Neuronal stem cell (in vitro differentiated cells): ENCODE measurements at regions not wholly inside any gene's neighbourhood (a gene's known extent, or its start where the extent isn't known, plus 50 kb on each side); places are given as distances from the start of the nearest gene placed in this dataset.

Experiments
- DNase-seq: peaks from one replicate; pipeline ENCODE4 v3.0.0-alpha.2; 2013; ENCODE audit warnings: low spot score
- H2AFZ ChIP-seq: one replicate; pipeline ENCODE4 v1.6.1; 2013; ENCODE audit warnings: mild to moderate bottlenecking, low read length, inconsistent platforms
- H2AK5ac ChIP-seq: 2 replicates; pipeline ENCODE4 v1.6.1; 2013; ENCODE audit warnings: low read depth, mild to moderate bottlenecking, inconsistent platforms, low read length, moderate library complexity, mixed read lengths
- H2BK120ac ChIP-seq: 2 replicates; pipeline ENCODE4 v1.6.1; 2013; ENCODE audit warnings: low read depth, mild to moderate bottlenecking, inconsistent platforms, low read length, moderate library complexity, mixed read lengths
- H2BK12ac ChIP-seq: one replicate; pipeline ENCODE4 v1.6.1; 2013; ENCODE audit warnings: low read length, inconsistent platforms
- H2BK15ac ChIP-seq: 2 replicates; pipeline ENCODE4 v1.6.1; 2013; ENCODE audit warnings: mild to moderate bottlenecking, low read length, inconsistent platforms, mixed read lengths
- H2BK5ac ChIP-seq: one replicate; pipeline ENCODE4 v1.6.1; 2013; ENCODE audit warnings: inconsistent platforms, mild to moderate bottlenecking, low read length, moderate library complexity
- H3K14ac ChIP-seq: one replicate; pipeline ENCODE4 v1.6.1; 2013; ENCODE audit warnings: low read length, inconsistent platforms
- H3K18ac ChIP-seq: 2 replicates; pipeline ENCODE4 v1.6.1; 2013; ENCODE audit warnings: low read length, inconsistent platforms
- H3K23ac ChIP-seq: 2 replicates; pipeline ENCODE4 v1.6.1; 2013; ENCODE audit warnings: low read depth, mild to moderate bottlenecking, mixed read lengths, low read length, inconsistent platforms; ENCODE audit not compliant: poor library complexity
- H3K27ac ChIP-seq: replicated peaks from 3 replicates; pipeline ENCODE4 v1.5.1; 2013; ENCODE audit warnings: low read length, inconsistent platforms
- H3K27me3 ChIP-seq, 3 experiments: 2 replicates each; pipeline ENCODE4 v1.6.1; 2013; ENCODE audit warnings: low read length in 3 of 3, mild to moderate bottlenecking in 2 of 3, inconsistent platforms in 1 of 3, low read depth in 1 of 3, mixed read lengths in 1 of 3, moderate library complexity in 1 of 3; ENCODE audit not compliant: control insufficient read depth in 3 of 3, insufficient read depth in 3 of 3
- H3K36me3 ChIP-seq, 2 donors: replicated peaks in 1 of 2; 2 replicates each; pipeline ENCODE4 v1.6.1; 2013; ENCODE audit warnings: low read length in 2 of 2; ENCODE audit not compliant: control insufficient read depth in 2 of 2, insufficient read depth in 2 of 2
- H3K4ac ChIP-seq: 2 replicates; pipeline ENCODE4 v1.6.1; 2013; ENCODE audit warnings: inconsistent platforms, mild to moderate bottlenecking, low read length, moderate library complexity
- H3K4me1 ChIP-seq, 2 donors: 1 replicate in 1 of 2; 2 replicates in 1 of 2; pipeline ENCODE4 v1.6.1; 2013; ENCODE audit warnings: low read length in 2 of 2, low read depth in 1 of 2; ENCODE audit not compliant: control insufficient read depth in 2 of 2, insufficient read depth in 1 of 2
- H3K4me2 ChIP-seq: one replicate; pipeline ENCODE4 v1.6.1; 2013; ENCODE audit warnings: mild to moderate bottlenecking, low read length, inconsistent platforms; ENCODE audit not compliant: insufficient read depth, poor library complexity, severe bottlenecking
- H3K4me3 ChIP-seq, 2 donors: 2 replicates each; pipeline ENCODE4 v1.5.1; 2013; ENCODE audit warnings: low read length in 2 of 2, mild to moderate bottlenecking in 2 of 2, inconsistent platforms in 1 of 2, moderate library complexity in 1 of 2
- H3K79me1 ChIP-seq: one replicate; pipeline ENCODE4 v1.6.1; 2013; ENCODE audit warnings: low read depth, mild to moderate bottlenecking, inconsistent platforms, low read length, moderate library complexity
- H3K9ac ChIP-seq: one replicate; pipeline ENCODE4 v1.6.1; 2013; ENCODE audit warnings: mild to moderate bottlenecking, low read depth, low read length, inconsistent platforms; ENCODE audit not compliant: poor library complexity
- H3K9me3 ChIP-seq, 2 donors: replicated peaks in 1 of 2; 2 replicates each; pipeline versions ENCODE3 to v1.6.1; 2013; ENCODE audit warnings: low read length in 2 of 2, mild to moderate bottlenecking in 2 of 2, inconsistent platforms in 1 of 2, low read depth in 1 of 2, mixed read lengths in 1 of 2, moderate library complexity in 1 of 2; ENCODE audit not compliant: control insufficient read depth in 2 of 2, insufficient read depth in 1 of 2
- H4K8ac ChIP-seq: one replicate; pipeline ENCODE4 v1.6.1; 2013; ENCODE audit warnings: low read depth, mild to moderate bottlenecking, inconsistent platforms, low read length, moderate library complexity
- H4K91ac ChIP-seq: one replicate; pipeline ENCODE4 v1.6.1; 2013; ENCODE audit warnings: low read length, low read depth, mild to moderate bottlenecking, inconsistent platforms; ENCODE audit not compliant: poor library complexity
- WGBS, 2 donors: extraction: QIAGEN DNeasy Blood & Tissue Kit; methylation state at CpG; one replicate each; pipeline ENCODE4 v1.1.7; 2013; ENCODE audit warnings: missing lambda C conversion rate in 2 of 2, mixed read lengths in 1 of 2; ENCODE audit not compliant: insufficient read length in 2 of 2, insufficient replicate concordance in 1 of 2; ENCODE audit errors: extremely low coverage in 2 of 2; 5-methylcytosine and 5-hydroxymethylcytosine counted together

DNA sequence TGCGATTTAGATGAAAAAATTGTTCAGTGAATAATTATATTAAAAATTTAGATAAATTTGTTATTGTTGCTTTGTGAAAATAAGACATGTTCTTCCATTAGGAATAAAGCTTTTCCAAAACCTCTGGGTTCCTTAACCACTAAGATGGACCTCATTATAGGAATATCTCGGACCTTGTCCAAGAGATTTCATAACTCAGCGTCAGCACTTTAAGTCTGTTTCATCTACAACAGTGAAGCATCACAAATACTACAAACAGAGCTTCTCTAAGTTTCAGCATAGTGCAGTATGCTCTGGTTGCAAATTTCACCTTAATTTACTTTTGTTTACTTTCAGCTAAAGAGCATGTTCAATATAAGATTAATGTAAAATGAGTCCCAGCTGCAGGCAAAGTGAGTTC, 150.3 kb downstream of the UBE2E3 start:
- DNase-seq = no peak

DNA sequence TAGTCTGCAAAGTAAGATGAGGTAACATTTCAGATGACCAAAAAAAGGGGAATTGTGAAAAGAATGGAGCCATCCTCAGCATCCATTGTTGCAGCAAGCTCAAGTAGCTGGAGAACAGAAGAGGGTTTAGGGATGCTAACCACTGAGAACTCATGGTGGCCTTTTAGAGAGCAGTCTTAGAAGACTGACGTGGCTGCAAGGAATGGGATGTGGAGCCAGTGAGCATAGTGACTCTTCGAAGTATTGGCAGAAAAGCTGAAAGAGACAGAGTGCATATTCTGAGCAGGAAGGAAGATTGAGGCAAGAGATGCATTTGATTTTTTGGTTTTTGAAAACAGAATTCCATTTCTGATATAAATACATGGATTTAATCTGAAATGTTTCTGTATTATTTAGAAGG, 151.2 kb downstream of the UBE2E3 start:
- no peaks in the 10 kb centered on the region for H3K27me3 ChIP-seq
- peak overlapping the region; percentile 53 for H2AFZ ChIP-seq
- no peaks in the 10 kb centered on the region for H3K4me1 ChIP-seq
- H3K79me1 ChIP-seq = no peaks in the 10 kb centered on the region
- no peak overlapping the region for H2BK120ac ChIP-seq
- no peak overlapping the region for H2AK5ac ChIP-seq
- no peaks in the 10 kb centered on the region for H3K9me3 ChIP-seq
- no CpG with 5 or more reads among the region's 2 CpGs for WGBS, 2 donors
- H2BK5ac ChIP-seq = no peak overlapping the region
- no peaks in the 10 kb centered on the region for H3K36me3 ChIP-seq
- no peak overlapping the region for H4K8ac ChIP-seq
- no peak for DNase-seq
- H3K4me2 ChIP-seq = no peak overlapping the region
- no peak overlapping the region for H2BK15ac ChIP-seq
- no peak overlapping the region for H3K14ac ChIP-seq
- H3K23ac ChIP-seq = no peak overlapping the region
- H3K9ac ChIP-seq = no peak overlapping the region
- no peak overlapping the region for H4K91ac ChIP-seq
- no peak overlapping the region for H3K27ac ChIP-seq
- no peak overlapping the region for H2BK12ac ChIP-seq
- H3K4me3 ChIP-seq = no peak overlapping the region
- no peak overlapping the region for H3K4ac ChIP-seq
- H3K18ac ChIP-seq = no peak overlapping the region

More for the DNA sequence above, 150.3 kb downstream of the UBE2E3 start:
- H2BK15ac ChIP-seq = no peak overlapping the region
- H3K9ac ChIP-seq = no peak overlapping the region
- no peak overlapping the region for H3K27ac ChIP-seq
- H3K36me3 ChIP-seq = no peaks in the 10 kb centered on the region
- no peak overlapping the region for H2BK120ac ChIP-seq
- H3K4me3 ChIP-seq = no peak overlapping the region
- H2BK5ac ChIP-seq = no peak overlapping the region
- no peak overlapping the region for H4K8ac ChIP-seq
- no peak overlapping the region for H2AK5ac ChIP-seq
- H4K91ac ChIP-seq = no peak overlapping the region
- H2AFZ ChIP-seq = no peak overlapping the region
- H3K79me1 ChIP-seq = no peaks in the 10 kb centered on the region
- no peak overlapping the region for H3K14ac ChIP-seq
- H3K18ac ChIP-seq = no peak overlapping the region
- no peaks in the 10 kb centered on the region for H3K4me1 ChIP-seq
- WGBS, 2 donors = no CpG with 5 or more reads among the region's 3 CpGs
- no peaks in the 10 kb centered on the region for H3K27me3 ChIP-seq
- H3K23ac ChIP-seq = no peak overlapping the region
- no peaks in the 10 kb centered on the region for H3K9me3 ChIP-seq
- H2BK12ac ChIP-seq = no peak overlapping the region
- no peak overlapping the region for H3K4me2 ChIP-seq
- H3K4ac ChIP-seq = no peak overlapping the region

DNA sequence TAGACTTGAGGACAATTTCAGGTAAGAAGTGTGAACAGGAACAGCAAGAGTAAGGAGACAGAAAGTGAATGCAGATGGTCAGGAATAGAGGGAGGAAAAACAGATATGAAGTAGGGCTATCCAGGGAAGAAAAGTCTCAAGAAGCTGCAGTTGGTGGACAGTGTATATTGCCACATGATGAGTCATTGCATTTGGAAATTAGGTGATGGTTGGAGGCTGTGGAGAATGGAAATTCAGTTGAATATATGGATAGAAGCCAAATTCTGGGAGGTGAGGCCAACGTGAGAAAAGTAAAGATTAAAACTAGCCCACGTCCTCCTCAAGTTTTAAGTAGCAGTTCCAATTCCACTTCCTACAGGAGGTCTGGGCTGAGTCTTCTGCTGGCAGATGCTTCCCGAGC, 158.4 kb downstream of the UBE2E3 start:
- Histone ChIP-seq H2AFZ (no peak overlapping the region), H3K27ac (no peak overlapping the region), H4K8ac (no peak overlapping the region), H3K9me3 (no peaks in the 10 kb centered on the region), H3K14ac (no peak overlapping the region), H3K27me3 (no peaks in the 10 kb centered on the region), H3K36me3 (no peaks in the 10 kb centered on the region), H2BK120ac (no peak overlapping the region), H4K91ac (no peak overlapping the region), H2BK15ac (no peak overlapping the region), H2BK12ac (no peak overlapping the region), H2BK5ac (no peak overlapping the region), H3K4me2 (no peak overlapping the region), H3K4me3 (no peak overlapping the region), H3K23ac (no peak overlapping the region), H3K9ac (no peak overlapping the region), H3K4me1 (peaks cover 0 to 1% of the 10 kb centered on the region in 2 donors), H3K4ac (no peak overlapping the region), H2AK5ac (no peak overlapping the region), H3K18ac (no peak overlapping the region), H3K79me1 (no peaks in the 10 kb centered on the region)
- no CpG with 5 or more reads among the region's 3 CpGs for WGBS, 2 donors
- no peak for DNase-seq

DNA sequence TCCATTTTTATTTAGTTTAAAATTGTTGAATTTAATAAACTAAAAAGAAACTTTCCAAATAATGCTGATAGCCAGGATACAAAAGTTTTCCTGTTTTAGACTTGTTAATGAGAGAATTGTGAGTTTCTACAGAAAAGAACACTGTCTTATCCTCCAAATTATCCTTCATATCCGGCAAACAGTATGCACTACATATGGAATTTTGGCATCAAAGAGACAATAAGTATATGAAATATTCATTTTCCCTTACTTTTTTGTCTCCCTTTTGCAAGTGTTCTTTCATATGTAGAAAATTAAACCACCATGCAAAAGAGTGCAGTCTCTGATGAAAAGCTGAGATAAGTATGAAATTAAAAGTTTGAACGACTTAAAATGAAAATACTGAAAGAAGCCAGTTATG, 159.4 kb downstream of the UBE2E3 start:
- no peak overlapping the region for H3K23ac ChIP-seq
- H3K18ac ChIP-seq = no peak overlapping the region
- no peak overlapping the region for H3K9ac ChIP-seq
- no peak overlapping the region for H2BK12ac ChIP-seq
- no peak overlapping the region for H2AK5ac ChIP-seq
- no peaks in the 10 kb centered on the region for H3K27me3 ChIP-seq
- H2BK5ac ChIP-seq = no peak overlapping the region
- no peaks in the 10 kb centered on the region for H3K36me3 ChIP-seq
- H3K4me1 ChIP-seq = peaks cover 0 to 5% of the 10 kb centered on the region in 2 donors
- no peak overlapping the region for H3K27ac ChIP-seq
- no peak overlapping the region for H3K4me2 ChIP-seq
- no peaks in the 10 kb centered on the region for H3K79me1 ChIP-seq
- no peak overlapping the region for H2BK120ac ChIP-seq
- no peak overlapping the region for H3K4me3 ChIP-seq
- H2AFZ ChIP-seq = no peak overlapping the region
- no peak for DNase-seq
- no peak overlapping the region for H4K91ac ChIP-seq
- no peak overlapping the region for H4K8ac ChIP-seq
- H3K14ac ChIP-seq = no peak overlapping the region
- no peak overlapping the region for H2BK15ac ChIP-seq
- H3K4ac ChIP-seq = no peak overlapping the region
- H3K9me3 ChIP-seq = no peaks in the 10 kb centered on the region
- no CpG with 5 or more reads among the region's 2 CpGs for WGBS, 2 donors
